ENCODE measurements at regions not wholly inside any gene's neighbourhood (a gene's known extent, or its start where the extent isn't known, plus 50 kb on each side); places are given as distances from the start of the nearest gene placed in this dataset.

DNA sequence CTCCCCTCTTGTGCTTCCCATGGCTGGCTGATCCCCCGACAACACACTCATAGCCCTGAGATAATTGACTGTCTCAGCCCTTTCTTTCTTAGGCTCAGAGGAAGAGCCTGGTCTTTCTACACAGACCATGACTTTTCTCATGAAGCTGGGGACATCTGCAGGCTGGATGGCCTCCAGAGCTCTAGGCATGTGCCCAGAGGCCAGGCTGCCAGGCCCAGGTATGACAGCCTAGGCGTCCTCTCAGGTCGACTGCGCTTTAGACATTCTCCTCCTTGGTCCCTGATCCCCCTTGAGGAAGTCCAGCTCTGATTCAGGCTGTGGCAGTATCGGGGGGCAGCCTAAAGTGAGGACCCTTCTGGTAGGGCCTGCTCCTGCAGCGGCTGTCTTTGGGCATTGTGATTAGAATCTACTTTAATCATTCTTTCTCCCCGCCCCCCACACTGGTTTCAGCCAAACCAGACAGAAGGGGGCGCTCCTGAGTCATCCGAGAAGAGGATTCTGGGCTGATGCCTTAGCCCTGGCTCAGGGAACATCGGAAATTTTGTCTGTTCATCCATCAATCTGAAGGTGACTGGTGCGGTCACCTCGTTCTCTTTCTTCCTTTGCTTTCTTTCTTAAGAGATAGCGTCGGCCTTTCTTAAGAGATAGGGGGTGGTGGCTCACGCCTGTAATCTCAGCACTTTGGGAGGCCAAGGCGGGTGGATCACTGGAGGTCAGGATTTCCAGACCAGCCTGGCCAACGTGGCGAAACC lies 66.5 kb upstream of the HSPA9 start:
- H3K27me3 ChIP-seq (ENCODE audit: insufficient read depth, poor library complexity, severe bottlenecking) = peaks cover 4% of the 10 kb centered on the region
- no peak overlapping the region for H3K27ac ChIP-seq (replicated peaks)
- DNase-seq (ENCODE audit: low read depth in 1 of 2, low spot score in 1 of 2) = peak; percentile 13 to 41
- no peak overlapping the region for H3K4me3 ChIP-seq (replicated peaks; ENCODE audit: insufficient read depth, low read length)
- TF ChIP-seq, protein P1, sequence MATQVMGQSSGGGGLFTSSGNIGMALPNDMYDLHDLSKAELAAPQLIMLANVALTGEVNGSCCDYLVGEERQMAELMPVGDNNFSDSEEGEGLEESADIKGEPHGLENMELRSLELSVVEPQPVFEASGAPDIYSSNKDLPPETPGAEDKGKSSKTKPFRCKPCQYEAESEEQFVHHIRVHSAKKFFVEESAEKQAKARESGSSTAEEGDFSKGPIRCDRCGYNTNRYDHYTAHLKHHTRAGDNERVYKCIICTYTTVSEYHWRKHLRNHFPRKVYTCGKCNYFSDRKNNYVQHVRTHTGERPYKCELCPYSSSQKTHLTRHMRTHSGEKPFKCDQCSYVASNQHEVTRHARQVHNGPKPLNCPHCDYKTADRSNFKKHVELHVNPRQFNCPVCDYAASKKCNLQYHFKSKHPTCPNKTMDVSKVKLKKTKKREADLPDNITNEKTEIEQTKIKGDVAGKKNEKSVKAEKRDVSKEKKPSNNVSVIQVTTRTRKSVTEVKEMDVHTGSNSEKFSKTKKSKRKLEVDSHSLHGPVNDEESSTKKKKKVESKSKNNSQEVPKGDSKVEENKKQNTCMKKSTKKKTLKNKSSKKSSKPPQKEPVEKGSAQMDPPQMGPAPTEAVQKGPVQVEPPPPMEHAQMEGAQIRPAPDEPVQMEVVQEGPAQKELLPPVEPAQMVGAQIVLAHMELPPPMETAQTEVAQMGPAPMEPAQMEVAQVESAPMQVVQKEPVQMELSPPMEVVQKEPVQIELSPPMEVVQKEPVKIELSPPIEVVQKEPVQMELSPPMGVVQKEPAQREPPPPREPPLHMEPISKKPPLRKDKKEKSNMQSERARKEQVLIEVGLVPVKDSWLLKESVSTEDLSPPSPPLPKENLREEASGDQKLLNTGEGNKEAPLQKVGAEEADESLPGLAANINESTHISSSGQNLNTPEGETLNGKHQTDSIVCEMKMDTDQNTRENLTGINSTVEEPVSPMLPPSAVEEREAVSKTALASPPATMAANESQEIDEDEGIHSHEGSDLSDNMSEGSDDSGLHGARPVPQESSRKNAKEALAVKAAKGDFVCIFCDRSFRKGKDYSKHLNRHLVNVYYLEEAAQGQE (IDR thresholded peaks at IDR 0.05; ENCODE audit: insufficient replicate concordance, low read depth) = no peak
- TF ChIP-seq SPI1 (IDR thresholded peaks at IDR 0.05; ENCODE audit: borderline replicate concordance, low read depth) (no peak), POLR2AphosphoS5 (IDR thresholded peaks at IDR 0.05; ENCODE audit: low read depth) (no peak), GABPA (IDR thresholded peaks at IDR 0.05; ENCODE audit: low read depth) (no peak)
- TF ChIP-seq, protein P2, sequence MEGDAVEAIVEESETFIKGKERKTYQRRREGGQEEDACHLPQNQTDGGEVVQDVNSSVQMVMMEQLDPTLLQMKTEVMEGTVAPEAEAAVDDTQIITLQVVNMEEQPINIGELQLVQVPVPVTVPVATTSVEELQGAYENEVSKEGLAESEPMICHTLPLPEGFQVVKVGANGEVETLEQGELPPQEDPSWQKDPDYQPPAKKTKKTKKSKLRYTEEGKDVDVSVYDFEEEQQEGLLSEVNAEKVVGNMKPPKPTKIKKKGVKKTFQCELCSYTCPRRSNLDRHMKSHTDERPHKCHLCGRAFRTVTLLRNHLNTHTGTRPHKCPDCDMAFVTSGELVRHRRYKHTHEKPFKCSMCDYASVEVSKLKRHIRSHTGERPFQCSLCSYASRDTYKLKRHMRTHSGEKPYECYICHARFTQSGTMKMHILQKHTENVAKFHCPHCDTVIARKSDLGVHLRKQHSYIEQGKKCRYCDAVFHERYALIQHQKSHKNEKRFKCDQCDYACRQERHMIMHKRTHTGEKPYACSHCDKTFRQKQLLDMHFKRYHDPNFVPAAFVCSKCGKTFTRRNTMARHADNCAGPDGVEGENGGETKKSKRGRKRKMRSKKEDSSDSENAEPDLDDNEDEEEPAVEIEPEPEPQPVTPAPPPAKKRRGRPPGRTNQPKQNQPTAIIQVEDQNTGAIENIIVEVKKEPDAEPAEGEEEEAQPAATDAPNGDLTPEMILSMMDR (IDR thresholded peaks at IDR 0.05; ENCODE audit: insufficient read depth, low read length) = no peak

DNA sequence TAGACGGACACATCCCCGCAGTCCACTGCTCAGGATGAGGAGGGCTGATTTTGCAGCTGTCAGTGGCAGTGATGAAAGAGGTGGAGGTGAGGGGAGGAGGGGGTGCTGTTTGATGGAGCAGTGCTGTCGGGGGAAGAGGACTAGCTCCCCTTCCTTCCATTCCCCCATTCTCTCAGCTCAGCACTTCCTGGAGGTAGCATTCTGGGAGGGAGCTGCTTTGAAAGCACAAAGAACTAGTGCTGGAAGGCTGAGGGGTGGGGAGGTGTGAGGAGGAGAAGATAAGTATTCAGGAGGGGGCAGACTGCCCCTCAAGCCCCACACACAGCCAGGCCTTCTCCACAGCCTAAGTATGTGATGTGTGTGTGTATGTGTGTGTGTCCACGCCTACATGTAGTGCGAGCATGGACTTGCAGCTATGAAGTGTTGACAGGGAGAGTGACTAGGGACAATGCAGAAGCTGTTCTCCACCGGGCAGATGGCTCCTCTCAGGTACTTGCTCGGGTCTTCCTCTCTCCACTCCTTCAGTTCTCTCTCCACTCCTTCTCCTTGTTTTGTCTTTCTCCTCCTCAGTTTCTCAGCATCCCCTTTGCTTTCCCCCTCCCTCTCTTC lies 65.5 kb upstream of the HSPA9 start:
- DNase-seq (ENCODE audit: low read depth in 1 of 2, low spot score in 1 of 2) = no peak
- H3K27me3 ChIP-seq (ENCODE audit: insufficient read depth, poor library complexity, severe bottlenecking) = peaks cover 4% of the 10 kb centered on the region
- TF ChIP-seq, protein P1 (IDR thresholded peaks at IDR 0.05; ENCODE audit: insufficient replicate concordance, low read depth) = no peak
- TF ChIP-seq SPI1 (IDR thresholded peaks at IDR 0.05; ENCODE audit: borderline replicate concordance, low read depth) (no peak), POLR2AphosphoS5 (IDR thresholded peaks at IDR 0.05; ENCODE audit: low read depth) (no peak), GABPA (IDR thresholded peaks at IDR 0.05; ENCODE audit: low read depth) (no peak)
- TF ChIP-seq, protein P2 (IDR thresholded peaks at IDR 0.05; ENCODE audit: insufficient read depth, low read length) = no peak
- H3K4me3 ChIP-seq (replicated peaks; ENCODE audit: insufficient read depth, low read length) = no peak overlapping the region
- H3K27ac ChIP-seq (replicated peaks) = no peak overlapping the region

DNA sequence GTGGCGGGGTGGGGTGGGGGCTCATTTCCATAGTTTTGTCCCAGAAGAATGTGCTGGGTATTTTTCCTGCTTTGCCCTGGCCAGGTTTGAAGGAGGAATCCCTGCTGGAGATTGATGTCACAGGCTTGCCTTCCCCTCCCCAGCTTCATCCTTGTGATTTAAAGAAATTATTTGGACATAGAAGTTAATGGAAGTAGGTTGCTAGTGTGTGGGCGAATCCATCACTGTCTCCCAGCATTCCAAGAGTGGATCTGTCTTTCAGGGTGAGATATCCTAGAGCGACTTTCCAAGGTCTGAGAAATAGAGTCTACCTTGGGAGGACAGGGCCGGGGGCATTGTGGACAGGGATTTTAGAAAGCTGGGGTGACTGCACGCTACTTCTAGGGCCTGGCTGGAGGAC lies 64.9 kb upstream of the HSPA9 start:
- no peak for DNase-seq (ENCODE audit: low read depth in 1 of 2, low spot score in 1 of 2)
- peaks cover 4% of the 10 kb centered on the region for H3K27me3 ChIP-seq (ENCODE audit: insufficient read depth, poor library complexity, severe bottlenecking)
- no peak overlapping the region for H3K4me3 ChIP-seq (replicated peaks; ENCODE audit: insufficient read depth, low read length)
- TF ChIP-seq POLR2AphosphoS5 (IDR thresholded peaks at IDR 0.05; ENCODE audit: low read depth) = no peak
- TF ChIP-seq, protein P2 (IDR thresholded peaks at IDR 0.05; ENCODE audit: insufficient read depth, low read length) = no peak
- no peak for TF ChIP-seq SPI1 (IDR thresholded peaks at IDR 0.05; ENCODE audit: borderline replicate concordance, low read depth)
- TF ChIP-seq GABPA (IDR thresholded peaks at IDR 0.05; ENCODE audit: low read depth) = no peak
- TF ChIP-seq, protein P1 (IDR thresholded peaks at IDR 0.05; ENCODE audit: insufficient replicate concordance, low read depth) = no peak
- no peak overlapping the region for H3K27ac ChIP-seq (replicated peaks)

Measured in HL-60 (cell line).